ENCODE measurements at regions not wholly inside any gene's neighbourhood (a gene's known extent, or its start where the extent isn't known, plus 50 kb on each side); places are given as distances from the start of the nearest gene placed in this dataset.

- TF ChIP-seq CHD7 (IDR thresholded peaks at IDR 0.05; ENCODE audit: insufficient replicate concordance, low read length) (no peak), CEBPB (IDR thresholded peaks at IDR 0.05; ENCODE audit: low read depth, low read length) (no peak), HDAC6 (IDR thresholded peaks at IDR 0.05; ENCODE audit: low read depth, low read length) (no peak), HDAC2 (IDR thresholded peaks at IDR 0.05; ENCODE audit: borderline replicate concordance in 1 of 2, low read depth in 2 of 2, low read length in 2 of 2) (no peak), RFX5 (IDR thresholded peaks at IDR 0.05; ENCODE audit: borderline replicate concordance, low read depth, low read length) (no peak), EP300 (IDR thresholded peaks at IDR 0.05; ENCODE audit: borderline replicate concordance in 1 of 2, low read depth in 2 of 2, low read length in 2 of 2) (no peak), TAF7 (optimal IDR thresholded peaks at IDR 0.05; ENCODE audit: borderline replicate concordance, low read depth, low read length) (no peak), SIX5 (IDR thresholded peaks at IDR 0.05; ENCODE audit: low read depth, low read length) (no peak), GTF2F1 (IDR thresholded peaks at IDR 0.05; ENCODE audit: borderline replicate concordance, low read depth, low read length) (no peak), POLR2AphosphoS5 (IDR thresholded peaks at IDR 0.05; ENCODE audit: low read depth, low read length) (no peak), SP1 (IDR thresholded peaks at IDR 0.05; ENCODE audit: low read depth, low read length) (no peak)
Observed at GRCh38 chr1:192737306-192737705, 71.5 kb upstream of the RGS2 start (continued).

All from H1 (cell line).